ENCODE measurements at regions not wholly inside any gene's neighbourhood (a gene's known extent, or its start where the extent isn't known, plus 50 kb on each side); places are given as distances from the start of the nearest gene placed in this dataset.
"Not testable (repeated sequence)": the region's sequence is repeated elsewhere in the genome, so short reads cannot be mapped to it uniquely, and the experiment has no call there.

DNA sequence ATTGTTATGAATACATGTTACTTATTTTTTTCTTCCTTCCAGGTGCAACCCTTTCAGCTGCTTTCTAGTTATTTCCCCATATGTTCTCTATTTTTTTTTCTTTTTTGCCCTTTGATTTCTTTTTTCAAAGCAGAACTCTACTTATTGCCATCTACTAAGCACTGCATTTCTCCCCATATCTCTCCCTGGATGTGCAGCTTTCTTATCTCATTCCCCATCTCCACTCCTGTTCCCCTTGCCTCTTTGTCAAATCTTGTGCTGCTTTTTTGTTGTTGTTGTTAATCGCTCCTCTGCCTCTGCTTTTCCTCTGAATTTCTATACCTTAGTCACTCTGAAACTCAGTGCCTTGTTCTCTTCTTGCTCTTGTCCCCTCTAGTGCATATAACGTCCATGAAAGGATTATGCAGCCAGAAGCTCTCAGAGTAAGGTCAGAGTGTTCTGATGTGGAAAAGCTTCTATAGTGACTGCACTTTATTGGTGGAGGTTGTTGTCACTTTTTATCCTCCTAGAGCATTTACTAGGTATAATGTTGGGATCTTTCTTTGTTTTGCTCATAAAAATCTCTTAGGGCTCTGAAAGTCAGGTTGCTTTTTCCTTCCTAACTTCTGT, 51.1 kb upstream of the JADE1 start:
- Mint-ChIP-seq H3K9me3 (no peaks in the 10 kb centered on the region), H3K36me3 (ENCODE audit: low read depth) (no peaks in the 10 kb centered on the region), H3K4me3 (peak overlapping the region; percentile 21), H3K27me3 (ENCODE audit: low read depth, poor library complexity) (peaks cover 2% of the 10 kb centered on the region), H3K4me1 (peaks cover 24% of the 10 kb centered on the region), H3K27ac (peak overlapping the region; percentile 40)
- TF ChIP-seq, protein P1, sequence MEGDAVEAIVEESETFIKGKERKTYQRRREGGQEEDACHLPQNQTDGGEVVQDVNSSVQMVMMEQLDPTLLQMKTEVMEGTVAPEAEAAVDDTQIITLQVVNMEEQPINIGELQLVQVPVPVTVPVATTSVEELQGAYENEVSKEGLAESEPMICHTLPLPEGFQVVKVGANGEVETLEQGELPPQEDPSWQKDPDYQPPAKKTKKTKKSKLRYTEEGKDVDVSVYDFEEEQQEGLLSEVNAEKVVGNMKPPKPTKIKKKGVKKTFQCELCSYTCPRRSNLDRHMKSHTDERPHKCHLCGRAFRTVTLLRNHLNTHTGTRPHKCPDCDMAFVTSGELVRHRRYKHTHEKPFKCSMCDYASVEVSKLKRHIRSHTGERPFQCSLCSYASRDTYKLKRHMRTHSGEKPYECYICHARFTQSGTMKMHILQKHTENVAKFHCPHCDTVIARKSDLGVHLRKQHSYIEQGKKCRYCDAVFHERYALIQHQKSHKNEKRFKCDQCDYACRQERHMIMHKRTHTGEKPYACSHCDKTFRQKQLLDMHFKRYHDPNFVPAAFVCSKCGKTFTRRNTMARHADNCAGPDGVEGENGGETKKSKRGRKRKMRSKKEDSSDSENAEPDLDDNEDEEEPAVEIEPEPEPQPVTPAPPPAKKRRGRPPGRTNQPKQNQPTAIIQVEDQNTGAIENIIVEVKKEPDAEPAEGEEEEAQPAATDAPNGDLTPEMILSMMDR (IDR thresholded peaks at IDR 0.05): no peak
- DNase-seq: no peak

DNA sequence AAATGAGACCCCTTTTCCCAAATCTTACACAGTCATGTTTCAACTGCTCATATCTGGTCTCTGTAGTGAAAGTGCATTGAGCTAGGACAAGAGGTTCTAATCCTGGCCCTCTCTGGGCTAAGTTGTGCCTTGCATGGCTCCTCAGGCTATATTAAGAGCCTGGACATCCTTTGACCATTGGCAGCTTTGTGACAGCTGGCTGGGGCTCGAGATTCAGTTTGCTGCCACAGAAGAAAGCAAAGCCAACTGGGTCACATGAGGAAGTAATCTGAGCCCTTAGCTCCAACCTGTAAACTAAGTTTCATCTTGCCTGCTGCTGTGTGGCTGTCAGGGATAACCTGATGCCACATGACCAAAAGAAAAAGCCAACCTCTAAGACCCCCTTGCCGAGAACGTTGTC, 51.8 kb upstream of the JADE1 start:
- H3K9me3 Mint-ChIP-seq: no peaks in the 10 kb centered on the region
- DNase-seq: peak; percentile 15
- peaks cover 24% of the 10 kb centered on the region for H3K4me1 Mint-ChIP-seq
- TF ChIP-seq, protein P1 (IDR thresholded peaks at IDR 0.05): no peak
- H3K4me3 Mint-ChIP-seq: no peak overlapping the region
- no peaks in the 10 kb centered on the region for H3K36me3 Mint-ChIP-seq (ENCODE audit: low read depth)
- no peaks in the 10 kb centered on the region for H3K27me3 Mint-ChIP-seq (ENCODE audit: low read depth, poor library complexity)
- H3K27ac Mint-ChIP-seq: peak overlapping the region; percentile 40

DNA sequence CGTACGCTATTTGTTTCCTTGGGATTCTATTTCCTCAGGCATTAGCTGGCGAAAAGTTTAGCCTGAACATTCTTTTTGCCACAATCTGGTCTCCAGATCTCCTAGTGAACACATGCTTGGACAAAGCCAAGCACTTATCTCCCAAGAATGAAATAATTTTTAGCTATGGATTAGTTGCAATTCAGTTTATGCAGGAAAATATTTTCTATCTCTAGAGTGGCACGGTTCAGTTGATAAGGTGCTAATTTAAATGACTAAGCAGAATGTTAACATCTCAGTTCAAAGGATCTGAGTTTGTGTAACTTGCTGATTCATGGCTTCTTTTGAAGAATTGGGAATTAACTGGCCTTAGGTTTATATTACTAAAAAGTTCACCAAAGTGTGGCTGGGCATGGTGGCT, 58.1 kb upstream of the JADE1 start:
- H3K27ac Mint-ChIP-seq: no peak overlapping the region
- H3K4me3 Mint-ChIP-seq: no peak overlapping the region
- no peak for DNase-seq

DNA sequence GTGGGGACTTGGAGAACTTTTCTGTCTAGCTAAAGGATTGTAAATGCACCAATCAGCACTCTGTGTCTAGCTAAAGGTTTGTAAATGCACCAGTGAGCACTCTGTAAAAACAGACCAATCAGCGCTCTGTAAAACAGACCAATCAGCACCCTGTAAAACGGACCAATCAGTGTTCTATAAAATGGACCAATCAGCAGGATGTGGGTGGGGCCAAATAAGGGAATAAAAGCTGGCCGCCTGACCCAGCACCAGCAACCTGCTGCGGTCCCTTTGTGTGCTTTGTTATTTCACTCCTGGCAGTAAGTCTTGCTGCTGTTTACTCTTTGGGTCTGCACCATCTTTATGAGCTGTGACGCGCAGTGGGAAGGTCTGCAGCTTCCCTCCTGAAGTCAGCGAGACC, 67.8 kb upstream of the JADE1 start:
- not testable (repeated sequence) for H3K4me3 Mint-ChIP-seq; H3K27ac Mint-ChIP-seq; H3K27me3 Mint-ChIP-seq (ENCODE audit: low read depth, poor library complexity); DNase-seq; H3K4me1 Mint-ChIP-seq; H3K36me3 Mint-ChIP-seq (ENCODE audit: low read depth)
- H3K9me3 Mint-ChIP-seq: peaks cover 10% of the 10 kb centered on the region

More for the DNA sequence above, 58.1 kb upstream of the JADE1 start:
- Mint-ChIP-seq H3K4me1 (no peaks in the 10 kb centered on the region), H3K36me3 (ENCODE audit: low read depth) (no peaks in the 10 kb centered on the region), H3K27me3 (ENCODE audit: low read depth, poor library complexity) (no peaks in the 10 kb centered on the region), H3K9me3 (no peaks in the 10 kb centered on the region)
- TF ChIP-seq, protein P1 (IDR thresholded peaks at IDR 0.05): no peak

DNA sequence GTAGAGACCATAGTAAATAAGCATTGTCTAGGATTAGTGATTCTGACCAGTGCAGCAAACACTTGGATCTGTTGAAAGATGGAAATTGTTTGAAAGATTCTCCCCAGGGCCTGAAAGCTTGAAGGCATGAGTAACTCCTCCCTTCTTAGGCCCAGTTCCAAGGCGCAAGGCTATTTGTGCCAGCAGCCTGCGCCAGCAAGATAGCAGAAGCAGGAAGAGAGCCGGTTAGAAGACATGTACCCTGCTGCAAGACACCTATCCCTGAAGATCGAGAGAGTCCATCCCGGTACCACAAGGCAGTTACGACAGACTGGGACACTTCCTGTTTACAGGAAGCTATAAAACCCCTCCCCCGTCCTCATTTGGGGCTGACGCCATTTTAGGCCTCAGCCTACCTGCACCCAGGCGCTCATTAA, 72.4 kb upstream of the JADE1 start:
- H3K36me3 Mint-ChIP-seq (ENCODE audit: low read depth): no peaks in the 10 kb centered on the region
- no peak overlapping the region for H3K4me3 Mint-ChIP-seq
- DNase-seq: no peak
- H3K4me1 Mint-ChIP-seq: no peaks in the 10 kb centered on the region
- TF ChIP-seq, protein P1 (IDR thresholded peaks at IDR 0.05): no peak
- H3K27me3 Mint-ChIP-seq (ENCODE audit: low read depth, poor library complexity): no peaks in the 10 kb centered on the region
- H3K27ac Mint-ChIP-seq: no peak overlapping the region
- peaks cover 9% of the 10 kb centered on the region for H3K9me3 Mint-ChIP-seq

DNA sequence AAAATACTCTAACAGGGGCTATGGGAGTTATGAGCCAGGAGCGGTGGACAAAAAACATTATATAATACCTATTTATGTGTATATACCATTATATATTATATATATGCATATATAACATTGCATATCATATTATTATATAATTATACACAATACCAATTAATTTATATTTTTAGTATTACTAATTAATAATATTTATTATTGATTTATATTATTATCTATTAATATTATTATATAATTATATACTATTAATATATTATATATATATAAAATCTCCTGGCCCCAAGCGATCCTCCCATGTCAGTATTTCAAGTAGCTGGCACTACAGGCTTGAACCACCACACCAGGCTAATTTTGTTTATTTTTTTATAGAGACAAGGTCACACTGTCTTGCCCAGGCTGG, 73.8 kb upstream of the JADE1 start:
- no peaks in the 10 kb centered on the region for H3K36me3 Mint-ChIP-seq (ENCODE audit: low read depth)
- H3K27me3 Mint-ChIP-seq (ENCODE audit: low read depth, poor library complexity): no peaks in the 10 kb centered on the region
- H3K4me1 Mint-ChIP-seq: no peaks in the 10 kb centered on the region
- no peaks in the 10 kb centered on the region for H3K9me3 Mint-ChIP-seq
- no peak overlapping the region for H3K4me3 Mint-ChIP-seq
- H3K27ac Mint-ChIP-seq: no peak overlapping the region
- TF ChIP-seq, protein P1 (IDR thresholded peaks at IDR 0.05): no peak
- DNase-seq: no peak

Measured in nephron progenitor cell (in vitro differentiated cells).